Activated CD8-positive, alpha-beta T cell treated with anti-CD3 and anti-CD28 coated beads for 36 hours (primary cell): ENCODE measurements at regions not wholly inside any gene's neighbourhood (a gene's known extent, or its start where the extent isn't known, plus 50 kb on each side); places are given as distances from the start of the nearest gene placed in this dataset.
A peak's percentile ranks its signal among the peaks of the same experiment; 100 is the strongest.

Experiments
- ATAC-seq: fragments of 200-7000 bp; cut with Tn5 transposase; one replicate; pipeline ENCODE4 v1.10.0; 2021; ENCODE audit warnings: mild to moderate bottlenecking, moderate library complexity
- CTCF ChIA-PET: fragments of 350-600 bp; sonication (Branson Sonifier 250); formaldehyde crosslinking; loops from one replicate; lab custom pipeline; 2021; ENCODE audit warnings: antibody characterized with exemption; lab: Charles Lee
- POLR2A ChIA-PET: fragments of 350-600 bp; sonication (Branson Sonifier 250); formaldehyde crosslinking; loops from one replicate; lab custom pipeline; 2021; ENCODE audit warnings: antibody characterized with exemption; lab: Charles Lee
- DNase-seq: peaks from one replicate; pipeline ENCODE4 v3.0.0-alpha.2; 2020
- H3K27ac Mint-ChIP-seq: one replicate; pipeline ENCODE4 v1.8.0; 2021; ENCODE audit warnings: mild to moderate bottlenecking, mixed read lengths
- H3K27me3 Mint-ChIP-seq: one replicate; pipeline ENCODE4 v1.8.0; 2021; ENCODE audit warnings: mixed read lengths
- H3K36me3 Mint-ChIP-seq: one replicate; pipeline ENCODE4 v1.8.0; 2021; ENCODE audit warnings: low read depth, mixed read lengths
- H3K4me1 Mint-ChIP-seq: one replicate; pipeline ENCODE4 v1.8.0; 2021; ENCODE audit warnings: low read depth, mixed read lengths
- H3K4me3 Mint-ChIP-seq: one replicate; pipeline ENCODE4 v1.8.0; 2021; ENCODE audit warnings: mild to moderate bottlenecking, moderate library complexity, mixed read lengths
- H3K9me3 Mint-ChIP-seq: one replicate; pipeline ENCODE4 v1.8.0; 2021; ENCODE audit warnings: mixed read lengths
- CTCF ChIP-seq: fragments of 200-600 bp; IDR thresholded peaks from one replicate; pipeline ENCODE4 v1.8.0; 2022; ENCODE audit warnings: antibody characterized with exemption, mild to moderate bottlenecking
- intact Hi-C: fragments of 100-400 bp; cut with micrococcal nuclease; formaldehyde crosslinking; loops from one replicate; pipeline ENCODE4 v1.10.0; 2022

- POLR2A ChIA-PET: no interaction called here
- no peaks in the 10 kb centered on the region for H3K36me3 Mint-ChIP-seq
- no peak for TF ChIP-seq CTCF
Observed at GRCh38 chr18:7447318-7448028, 119.6 kb upstream of the PTPRM start.

GRCh38 chr18:7452331-7452730 lies 114.8 kb upstream of the PTPRM start:
- Mint-ChIP-seq H3K27ac (no peak overlapping the region), H3K36me3 (no peaks in the 10 kb centered on the region), H3K4me3 (no peak overlapping the region), H3K27me3 (no peaks in the 10 kb centered on the region), H3K9me3 (no peaks in the 10 kb centered on the region), H3K4me1 (no peaks in the 10 kb centered on the region)
- DNase-seq (peak; percentile 5), ATAC-seq (no peak)
- no peak for TF ChIP-seq CTCF
- intact Hi-C loops: no loop called here
- CTCF ChIA-PET: no interaction called here
- POLR2A ChIA-PET: no interaction called here

More at GRCh38 chr18:7447318-7448028, 119.6 kb upstream of the PTPRM start:
- DNase-seq (no peak), ATAC-seq (no peak)
- intact Hi-C loops: no loop called here
- CTCF ChIA-PET: no interaction called here
- Mint-ChIP-seq H3K9me3 (no peaks in the 10 kb centered on the region), H3K27me3 (no peaks in the 10 kb centered on the region), H3K4me3 (no peak overlapping the region), H3K4me1 (no peaks in the 10 kb centered on the region), H3K27ac (no peak overlapping the region)

GRCh38 chr18:7454429-7454828 lies 112.7 kb upstream of the PTPRM start:
- intact Hi-C loops: no loop called here
- no peaks in the 10 kb centered on the region for H3K27me3 Mint-ChIP-seq
- ATAC-seq: no peak
- ChIA-PET CTCF (interaction anchor here (0.7 kb wide), 1 partner anchor 30 kb away, joined by 3 read pairs; no protein-coding TSS in a partner anchor), POLR2A (no interaction called here)
- H3K4me1 Mint-ChIP-seq: no peaks in the 10 kb centered on the region
- no peak overlapping the region for H3K4me3 Mint-ChIP-seq
- peaks cover 1% of the 10 kb centered on the region for H3K9me3 Mint-ChIP-seq
- H3K36me3 Mint-ChIP-seq: no peaks in the 10 kb centered on the region
- DNase-seq: no peak
- no peak overlapping the region for H3K27ac Mint-ChIP-seq
- no peak for TF ChIP-seq CTCF

- no peak overlapping the region for H3K27ac Mint-ChIP-seq
- DNase-seq (no peak), ATAC-seq (no peak)
- no peaks in the 10 kb centered on the region for H3K4me1 Mint-ChIP-seq
- CTCF ChIA-PET: no interaction called here
- no peak overlapping the region for H3K4me3 Mint-ChIP-seq
- no peak for TF ChIP-seq CTCF
- peaks cover 1% of the 10 kb centered on the region for H3K9me3 Mint-ChIP-seq
- POLR2A ChIA-PET: no interaction called here
- no peaks in the 10 kb centered on the region for H3K36me3 Mint-ChIP-seq
- H3K27me3 Mint-ChIP-seq: no peaks in the 10 kb centered on the region
- intact Hi-C loops: no loop called here
Observed at GRCh38 chr18:7456376-7456775, 110.7 kb upstream of the PTPRM start.

GRCh38 chr18:7457262-7457661 lies 109.9 kb upstream of the PTPRM start:
- H3K9me3 Mint-ChIP-seq: peaks cover 1% of the 10 kb centered on the region
- ATAC-seq: no peak
- H3K36me3 Mint-ChIP-seq: no peaks in the 10 kb centered on the region
- no peak for TF ChIP-seq CTCF
- ChIA-PET POLR2A (no interaction called here), CTCF (no interaction called here)
- no peaks in the 10 kb centered on the region for H3K4me1 Mint-ChIP-seq
- intact Hi-C loops: no loop called here
- no peak overlapping the region for H3K4me3 Mint-ChIP-seq
- H3K27ac Mint-ChIP-seq: no peak overlapping the region
- no peak for DNase-seq
- H3K27me3 Mint-ChIP-seq: no peaks in the 10 kb centered on the region
